ENCODE measurements at regions not wholly inside any gene's neighbourhood (a gene's known extent, or its start where the extent isn't known, plus 50 kb on each side); places are given as distances from the start of the nearest gene placed in this dataset.
A peak's percentile ranks its signal among the peaks of the same experiment; 100 is the strongest.

DNA sequence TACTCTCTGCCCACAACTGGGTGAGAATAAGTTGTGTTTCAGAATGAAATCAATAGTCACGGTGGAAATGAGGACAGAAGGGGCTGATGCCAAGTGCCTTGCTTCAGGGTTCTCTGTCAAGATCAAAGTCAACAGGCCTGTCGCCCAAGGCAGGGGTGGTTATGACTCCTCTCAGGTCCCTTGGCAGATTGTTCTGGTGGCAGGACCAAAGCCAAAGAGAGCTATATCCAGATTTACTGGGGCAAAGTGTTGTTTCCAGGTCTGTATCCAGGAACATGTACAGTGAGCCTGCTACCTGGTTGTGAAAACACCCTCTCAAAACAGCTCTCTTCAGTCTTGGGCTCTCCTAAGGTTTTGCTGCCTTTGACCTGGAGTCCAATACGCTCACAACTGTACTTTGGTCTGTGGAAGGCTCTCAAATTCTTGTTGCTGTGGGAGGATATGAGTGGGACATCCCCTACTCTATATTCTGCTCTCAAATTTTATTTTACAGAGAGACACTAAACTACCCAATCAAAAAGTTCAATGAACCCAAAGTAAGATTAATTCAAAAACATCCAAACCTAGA lies 175.1 kb upstream of the ETV3 start:
- H3K4me2 ChIP-seq = no peak overlapping the region
- peaks cover 8% of the 10 kb centered on the region; the same call in 1 of the 2 replicates for H3K4me1 ChIP-seq (ENCODE audit: insufficient read depth)
- H3K27me3 ChIP-seq (ENCODE audit: insufficient read depth) = no peaks in the 10 kb centered on the region
- Mint-ChIP-seq H3K4me1 (peaks cover 20% of the 10 kb centered on the region), H3K4me3 (no peak overlapping the region), H3K27me3 (ENCODE audit: insufficient read depth, low read depth, poor library complexity) (peaks cover 7% of the 10 kb centered on the region), H3K27ac (no peak overlapping the region), H3K36me3 (ENCODE audit: low read depth) (peaks cover 7% of the 10 kb centered on the region; the same call in 1 of the 3 replicates), H3K9me3 (peaks cover 22% of the 10 kb centered on the region)
- TF ChIP-seq STAT1 (IDR thresholded peaks at IDR 0.05; ENCODE audit: unreplicated experiment) = no peak
- no peak for TF ChIP-seq ZNF114 (CRISPR knock-in tag; IDR thresholded peaks at IDR 0.05)
- TF ChIP-seq EZH2phosphoT487 (IDR thresholded peaks at IDR 0.05; ENCODE audit: unreplicated experiment) = no peak
- no peak for TF ChIP-seq JUNB (IDR thresholded peaks at IDR 0.05; ENCODE audit: unreplicated experiment)
- no peaks in the 10 kb centered on the region for H3F3A ChIP-seq (replicated peaks; ENCODE audit: low read depth)
- H3K4me3 ChIP-seq = no peak overlapping the region
- H3K79me2 ChIP-seq (replicated peaks; ENCODE audit: insufficient read depth) = no peaks in the 10 kb centered on the region
- no peak for ATAC-seq
- no peaks in the 10 kb centered on the region; the same call in 1 of the 2 replicates for H3K36me3 ChIP-seq (ENCODE audit: insufficient read depth)
- no peaks in the 10 kb centered on the region for H4K20me1 ChIP-seq (replicated peaks; ENCODE audit: insufficient read depth)
- peaks cover 15% of the 10 kb centered on the region; the same call in 1 of the 2 replicates for H3K9me2 ChIP-seq (ENCODE audit: insufficient read depth)
- no peak overlapping the region for H3K27ac ChIP-seq (ENCODE audit: low read depth)
- H2AFZ ChIP-seq = no peak overlapping the region
- DNase-seq (ENCODE audit: low spot score) = no peak

DNA sequence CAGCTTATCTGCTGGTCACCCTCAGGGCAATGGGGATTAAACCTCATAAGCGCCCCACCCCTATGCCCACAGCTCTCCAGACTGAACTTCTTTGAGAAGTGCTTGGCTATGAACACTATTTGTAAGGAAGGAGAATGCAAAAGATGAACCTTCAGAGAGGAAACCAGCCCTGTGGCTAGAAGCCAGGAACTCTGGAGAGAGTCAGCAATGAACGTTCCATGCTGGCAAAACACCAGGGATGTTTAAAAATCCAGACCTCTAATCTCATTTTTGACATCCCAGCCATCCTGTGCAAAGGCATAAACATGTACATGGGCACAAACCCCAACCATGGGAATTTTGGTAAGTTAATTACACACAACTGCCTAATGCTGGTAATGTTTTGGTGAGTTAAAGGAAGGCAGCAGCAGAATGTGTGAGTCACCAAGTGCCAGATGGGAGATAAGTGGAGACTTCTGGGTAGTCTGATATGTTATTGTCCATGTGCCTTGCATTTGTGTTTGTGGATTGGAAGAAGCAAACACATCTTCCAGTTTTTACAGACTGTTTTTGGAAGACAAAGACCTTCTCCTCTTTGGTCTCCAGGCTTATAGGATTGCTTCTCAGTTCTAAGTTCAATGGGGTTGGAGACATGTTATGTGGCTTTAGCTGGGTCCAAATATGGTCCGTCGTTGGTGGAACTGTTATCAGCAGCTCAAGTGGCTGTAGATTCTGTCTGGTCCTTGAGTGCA lies 174.1 kb upstream of the ETV3 start:
- no peak overlapping the region for H3K27ac ChIP-seq (ENCODE audit: low read depth)
- no peaks in the 10 kb centered on the region for H4K20me1 ChIP-seq (replicated peaks; ENCODE audit: insufficient read depth)
- no peak for TF ChIP-seq ZNF114 (CRISPR knock-in tag; IDR thresholded peaks at IDR 0.05)
- TF ChIP-seq REST (IDR thresholded peaks at IDR 0.05; ENCODE audit: unreplicated experiment) = no peak
- no peak for TF ChIP-seq NANOG (IDR thresholded peaks at IDR 0.05; ENCODE audit: borderline replicate concordance)
- TF ChIP-seq JUNB (IDR thresholded peaks at IDR 0.05; ENCODE audit: unreplicated experiment) = no peak
- no peaks in the 10 kb centered on the region; the same call in 1 of the 2 replicates for H3K36me3 ChIP-seq (ENCODE audit: insufficient read depth)
- no peaks in the 10 kb centered on the region for H3K36me3 Mint-ChIP-seq (ENCODE audit: low read depth)
- no peak overlapping the region for H3K4me2 ChIP-seq
- peaks cover 12% of the 10 kb centered on the region for H3K9me3 Mint-ChIP-seq
- peak overlapping the region; percentile 74; the same call in 1 of the 2 replicates for H2AFZ ChIP-seq
- H3K4me3 ChIP-seq = no peak overlapping the region
- ATAC-seq (no peak), DNase-seq (ENCODE audit: low spot score) (no peak)
- no peaks in the 10 kb centered on the region for H3K27me3 ChIP-seq (ENCODE audit: insufficient read depth)
- H3F3A ChIP-seq (replicated peaks; ENCODE audit: low read depth) = no peaks in the 10 kb centered on the region
- H3K4me1 Mint-ChIP-seq = peaks cover 24% of the 10 kb centered on the region
- peaks cover 7% of the 10 kb centered on the region for H3K27me3 Mint-ChIP-seq (ENCODE audit: insufficient read depth, low read depth, poor library complexity)
- peaks cover 8% of the 10 kb centered on the region; the same call in 1 of the 2 replicates for H3K4me1 ChIP-seq (ENCODE audit: insufficient read depth)
- H3K4me3 Mint-ChIP-seq = no peak overlapping the region
- H3K9me2 ChIP-seq (ENCODE audit: insufficient read depth) = peaks cover 15% of the 10 kb centered on the region; the same call in 1 of the 2 replicates
- H3K79me2 ChIP-seq (replicated peaks; ENCODE audit: insufficient read depth) = no peaks in the 10 kb centered on the region
- no peak overlapping the region for H3K27ac Mint-ChIP-seq
